ENCODE measurements at regions not wholly inside any gene's neighbourhood (a gene's known extent, or its start where the extent isn't known, plus 50 kb on each side); places are given as distances from the start of the nearest gene placed in this dataset.

DNA sequence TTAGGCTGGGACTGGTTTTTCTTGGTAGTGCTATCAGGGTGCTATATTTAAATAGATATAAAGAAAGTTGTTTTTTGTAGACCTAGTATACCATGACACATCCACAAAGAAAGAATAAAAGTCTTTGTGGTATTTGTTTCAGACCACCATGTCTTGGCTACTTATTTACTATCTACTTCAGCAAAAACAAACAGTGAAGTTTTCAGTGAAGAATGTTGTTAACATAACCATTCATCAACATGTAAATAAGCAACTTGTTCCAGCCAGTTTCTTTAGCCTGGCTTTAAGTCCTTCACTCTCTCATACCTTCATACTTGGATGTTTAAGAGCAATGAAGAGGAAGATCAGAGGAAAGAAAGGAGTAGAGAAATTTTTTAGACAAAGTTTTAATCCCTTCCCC lies 624.1 kb downstream of the CD109 start:
- Histone ChIP-seq H3K27me3 (ENCODE audit: control insufficient read depth in 1 of 2, insufficient read depth in 2 of 2, low read length in 2 of 2) (no peaks in the 10 kb centered on the region), H3K9me3 (ENCODE audit: control insufficient read depth in 1 of 2, low read length in 2 of 2) (peaks cover 0 to 4% of the 10 kb centered on the region in 2 donors), H3K4me3 (ENCODE audit: low read depth in 1 of 2, low read length in 2 of 2) (no peak overlapping the region), H3K4me1 (ENCODE audit: control insufficient read depth in 1 of 2, insufficient read depth in 2 of 2, low read length in 2 of 2) (no peaks in the 10 kb centered on the region), H3K9ac (ENCODE audit: low read depth in 1 of 2, low read length in 2 of 2) (no peak overlapping the region), H3K27ac (ENCODE audit: low read depth, low read length) (peak overlapping the region; percentile 8), H3K36me3 (ENCODE audit: control insufficient read depth in 1 of 2, insufficient read depth in 2 of 2, low read length in 2 of 2) (no peaks in the 10 kb centered on the region)

- Histone ChIP-seq H3K27me3 (ENCODE audit: control insufficient read depth in 1 of 2, insufficient read depth in 2 of 2, low read length in 2 of 2) (no peaks in the 10 kb centered on the region), H3K9ac (ENCODE audit: low read depth in 1 of 2, low read length in 2 of 2) (no peak overlapping the region), H3K4me3 (ENCODE audit: low read depth in 1 of 2, low read length in 2 of 2) (no peak overlapping the region)
Measured at GRCh38 chr6:74319292-74319691, 623.3 kb downstream of the CD109 start.

GRCh38 chr6:74318738-74319137 lies 622.7 kb downstream of the CD109 start:
- Histone ChIP-seq H3K9me3 (ENCODE audit: control insufficient read depth in 1 of 2, low read length in 2 of 2) (peaks cover 0 to 4% of the 10 kb centered on the region in 2 donors), H3K4me1 (ENCODE audit: control insufficient read depth in 1 of 2, insufficient read depth in 2 of 2, low read length in 2 of 2) (no peaks in the 10 kb centered on the region)

More at GRCh38 chr6:74319292-74319691, 623.3 kb downstream of the CD109 start:
- Histone ChIP-seq H3K27ac (ENCODE audit: low read depth, low read length) (no peak overlapping the region), H3K36me3 (ENCODE audit: control insufficient read depth in 1 of 2, insufficient read depth in 2 of 2, low read length in 2 of 2) (no peaks in the 10 kb centered on the region), H3K9me3 (ENCODE audit: control insufficient read depth in 1 of 2, low read length in 2 of 2) (peaks cover 0 to 4% of the 10 kb centered on the region in 2 donors), H3K4me1 (ENCODE audit: control insufficient read depth in 1 of 2, insufficient read depth in 2 of 2, low read length in 2 of 2) (no peaks in the 10 kb centered on the region)

GRCh38 chr6:74312081-74312480 lies 616.1 kb downstream of the CD109 start:
- Histone ChIP-seq H3K9me3 (ENCODE audit: control insufficient read depth in 1 of 2, low read length in 2 of 2) (peaks cover 0 to 3% of the 10 kb centered on the region in 2 donors), H3K27ac (ENCODE audit: low read depth, low read length) (no peak overlapping the region), H3K4me1 (ENCODE audit: control insufficient read depth in 1 of 2, insufficient read depth in 2 of 2, low read length in 2 of 2) (no peaks in the 10 kb centered on the region), H3K9ac (ENCODE audit: low read depth in 1 of 2, low read length in 2 of 2) (no peak overlapping the region), H3K27me3 (ENCODE audit: control insufficient read depth in 1 of 2, insufficient read depth in 2 of 2, low read length in 2 of 2) (no peaks in the 10 kb centered on the region), H3K36me3 (ENCODE audit: control insufficient read depth in 1 of 2, insufficient read depth in 2 of 2, low read length in 2 of 2) (no peaks in the 10 kb centered on the region), H3K4me3 (ENCODE audit: low read depth in 1 of 2, low read length in 2 of 2) (no peak overlapping the region)

More at GRCh38 chr6:74318738-74319137, 622.7 kb downstream of the CD109 start:
- no peaks in the 10 kb centered on the region for H3K27me3 ChIP-seq (ENCODE audit: control insufficient read depth in 1 of 2, insufficient read depth in 2 of 2, low read length in 2 of 2)
- no peak overlapping the region for H3K4me3 ChIP-seq (ENCODE audit: low read depth in 1 of 2, low read length in 2 of 2)
- no peaks in the 10 kb centered on the region for H3K36me3 ChIP-seq (ENCODE audit: control insufficient read depth in 1 of 2, insufficient read depth in 2 of 2, low read length in 2 of 2)
- no peak overlapping the region for H3K27ac ChIP-seq (ENCODE audit: low read depth, low read length)
- no peak overlapping the region for H3K9ac ChIP-seq (ENCODE audit: low read depth in 1 of 2, low read length in 2 of 2)

GRCh38 chr6:74311431-74311830 lies 615.4 kb downstream of the CD109 start:
- H3K9ac ChIP-seq (ENCODE audit: low read depth in 1 of 2, low read length in 2 of 2), result no peak overlapping the region
- no peak overlapping the region for H3K4me3 ChIP-seq (ENCODE audit: low read depth in 1 of 2, low read length in 2 of 2)
- no peak overlapping the region for H3K27ac ChIP-seq (ENCODE audit: low read depth, low read length)
- no peaks in the 10 kb centered on the region for H3K36me3 ChIP-seq (ENCODE audit: control insufficient read depth in 1 of 2, insufficient read depth in 2 of 2, low read length in 2 of 2)
- no peaks in the 10 kb centered on the region for H3K9me3 ChIP-seq (ENCODE audit: control insufficient read depth in 1 of 2, low read length in 2 of 2)
- H3K27me3 ChIP-seq (ENCODE audit: control insufficient read depth in 1 of 2, insufficient read depth in 2 of 2, low read length in 2 of 2), result no peaks in the 10 kb centered on the region
- H3K4me1 ChIP-seq (ENCODE audit: control insufficient read depth in 1 of 2, insufficient read depth in 2 of 2, low read length in 2 of 2), result no peaks in the 10 kb centered on the region

DNA sequence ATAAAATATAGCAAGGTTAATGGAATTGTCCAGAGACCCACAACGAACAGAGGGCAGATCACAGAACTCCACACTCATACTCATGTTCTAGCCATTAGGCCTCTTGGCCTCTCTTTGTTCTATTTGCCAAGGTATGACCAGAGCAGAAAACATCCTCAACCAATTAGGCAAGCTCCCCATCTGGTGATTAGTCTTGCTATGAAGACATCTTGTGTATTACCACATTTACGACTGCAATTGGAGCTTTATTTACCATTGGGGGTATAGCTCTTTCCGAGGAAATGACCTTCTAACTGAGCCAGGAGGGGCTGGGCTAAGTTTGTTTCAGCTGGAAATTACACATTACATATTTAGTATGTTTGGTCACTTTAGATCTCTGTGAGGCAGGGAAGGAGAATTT lies 593.9 kb downstream of the CD109 start:
- Histone ChIP-seq H3K36me3 (ENCODE audit: control insufficient read depth in 1 of 2, insufficient read depth in 2 of 2, low read length in 2 of 2) (no peaks in the 10 kb centered on the region), H3K4me3 (ENCODE audit: low read depth in 1 of 2, low read length in 2 of 2) (no peak overlapping the region), H3K27ac (ENCODE audit: low read depth, low read length) (no peak overlapping the region), H3K27me3 (ENCODE audit: control insufficient read depth in 1 of 2, insufficient read depth in 2 of 2, low read length in 2 of 2) (no peaks in the 10 kb centered on the region), H3K9ac (ENCODE audit: low read depth in 1 of 2, low read length in 2 of 2) (no peak overlapping the region), H3K9me3 (ENCODE audit: control insufficient read depth in 1 of 2, low read length in 2 of 2) (peaks cover 0 to 3% of the 10 kb centered on the region in 2 donors), H3K4me1 (ENCODE audit: control insufficient read depth in 1 of 2, insufficient read depth in 2 of 2, low read length in 2 of 2) (no peaks in the 10 kb centered on the region)

GRCh38 chr6:74287932-74288331 lies 591.9 kb downstream of the CD109 start:
- H3K9me3 ChIP-seq (ENCODE audit: control insufficient read depth in 1 of 2, low read length in 2 of 2), result peaks cover 0 to 3% of the 10 kb centered on the region in 2 donors
- H3K36me3 ChIP-seq (ENCODE audit: control insufficient read depth in 1 of 2, insufficient read depth in 2 of 2, low read length in 2 of 2), result no peaks in the 10 kb centered on the region
- no peaks in the 10 kb centered on the region for H3K27me3 ChIP-seq (ENCODE audit: control insufficient read depth in 1 of 2, insufficient read depth in 2 of 2, low read length in 2 of 2)
- no peak overlapping the region for H3K9ac ChIP-seq (ENCODE audit: low read depth in 1 of 2, low read length in 2 of 2)
- no peak overlapping the region for H3K4me3 ChIP-seq (ENCODE audit: low read depth in 1 of 2, low read length in 2 of 2)
- H3K27ac ChIP-seq (ENCODE audit: low read depth, low read length), result no peak overlapping the region
- no peaks in the 10 kb centered on the region for H3K4me1 ChIP-seq (ENCODE audit: control insufficient read depth in 1 of 2, insufficient read depth in 2 of 2, low read length in 2 of 2)

DNA sequence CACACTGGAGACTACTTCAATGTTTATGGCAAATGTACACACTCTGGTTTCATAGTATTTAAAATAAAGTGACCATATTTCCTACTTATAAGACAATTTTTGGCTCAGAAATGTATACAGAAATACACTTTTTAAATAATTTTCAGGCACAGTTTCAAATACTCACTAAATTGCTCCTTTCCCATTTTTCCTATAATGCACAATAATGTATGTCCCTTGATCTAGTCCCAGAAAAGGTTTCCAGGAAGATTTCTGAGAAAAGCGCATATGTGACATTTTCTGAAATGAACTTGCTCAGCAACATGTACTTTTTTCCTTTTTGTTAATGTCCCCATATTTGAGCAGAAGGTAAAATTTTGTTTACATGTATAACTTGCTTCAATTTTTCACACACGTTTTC lies 591.4 kb downstream of the CD109 start:
- Histone ChIP-seq H3K4me3 (ENCODE audit: low read depth in 1 of 2, low read length in 2 of 2) (no peak overlapping the region), H3K4me1 (ENCODE audit: control insufficient read depth in 1 of 2, insufficient read depth in 2 of 2, low read length in 2 of 2) (no peaks in the 10 kb centered on the region), H3K9ac (ENCODE audit: low read depth in 1 of 2, low read length in 2 of 2) (no peak overlapping the region), H3K27me3 (ENCODE audit: control insufficient read depth in 1 of 2, insufficient read depth in 2 of 2, low read length in 2 of 2) (no peaks in the 10 kb centered on the region), H3K36me3 (ENCODE audit: control insufficient read depth in 1 of 2, insufficient read depth in 2 of 2, low read length in 2 of 2) (no peaks in the 10 kb centered on the region), H3K27ac (ENCODE audit: low read depth, low read length) (no peak overlapping the region), H3K9me3 (ENCODE audit: control insufficient read depth in 1 of 2, low read length in 2 of 2) (no peaks in the 10 kb centered on the region)

DNA sequence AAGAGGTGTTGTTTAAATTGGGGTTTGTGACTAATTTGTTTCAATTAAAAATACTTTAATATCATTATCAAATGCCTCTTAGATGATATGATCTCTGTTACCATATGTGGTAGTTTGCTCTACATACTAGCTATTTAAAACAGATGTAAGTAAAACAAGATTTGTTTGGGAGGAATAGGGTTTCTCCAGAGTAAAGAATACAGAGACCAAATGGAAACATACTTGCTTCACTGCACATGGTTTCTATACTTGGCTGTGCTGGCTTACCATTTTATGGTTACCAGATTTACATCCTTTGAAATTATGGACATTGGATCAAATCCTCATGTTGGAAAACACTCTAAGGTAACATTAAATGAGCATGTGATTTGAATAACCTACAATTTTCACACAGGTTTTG lies 588.3 kb downstream of the CD109 start:
- Histone ChIP-seq H3K36me3 (ENCODE audit: control insufficient read depth in 1 of 2, insufficient read depth in 2 of 2, low read length in 2 of 2) (no peaks in the 10 kb centered on the region), H3K27ac (ENCODE audit: low read depth, low read length) (no peak overlapping the region), H3K4me1 (ENCODE audit: control insufficient read depth in 1 of 2, insufficient read depth in 2 of 2, low read length in 2 of 2) (no peaks in the 10 kb centered on the region), H3K9ac (ENCODE audit: low read depth in 1 of 2, low read length in 2 of 2) (no peak overlapping the region), H3K9me3 (ENCODE audit: control insufficient read depth in 1 of 2, low read length in 2 of 2) (no peaks in the 10 kb centered on the region), H3K27me3 (ENCODE audit: control insufficient read depth in 1 of 2, insufficient read depth in 2 of 2, low read length in 2 of 2) (no peaks in the 10 kb centered on the region), H3K4me3 (ENCODE audit: low read depth in 1 of 2, low read length in 2 of 2) (no peak overlapping the region)

DNA sequence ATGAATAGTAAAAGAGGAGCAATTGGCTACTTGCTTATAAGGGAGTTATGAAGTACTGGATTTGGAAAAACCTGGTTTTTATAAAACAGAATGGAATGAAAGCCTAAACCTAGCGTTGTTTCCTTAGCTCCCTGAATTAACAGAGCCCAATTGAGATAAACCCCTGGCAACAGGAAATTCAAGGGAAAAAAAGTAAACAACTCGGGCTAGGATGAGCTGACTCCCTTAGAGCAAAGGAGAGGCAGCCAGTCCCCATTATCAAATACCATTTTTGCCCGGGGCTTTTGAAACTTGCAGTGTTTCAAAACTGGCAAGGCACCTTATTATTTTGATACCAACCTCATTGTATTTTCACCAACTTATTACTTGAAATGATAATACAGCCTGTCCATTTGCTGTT lies 587.5 kb downstream of the CD109 start:
- H3K27me3 ChIP-seq (ENCODE audit: control insufficient read depth in 1 of 2, insufficient read depth in 2 of 2, low read length in 2 of 2), result no peaks in the 10 kb centered on the region
- no peaks in the 10 kb centered on the region for H3K9me3 ChIP-seq (ENCODE audit: control insufficient read depth in 1 of 2, low read length in 2 of 2)
- H3K36me3 ChIP-seq (ENCODE audit: control insufficient read depth in 1 of 2, insufficient read depth in 2 of 2, low read length in 2 of 2), result no peaks in the 10 kb centered on the region
- H3K27ac ChIP-seq (ENCODE audit: low read depth, low read length), result no peak overlapping the region
- no peaks in the 10 kb centered on the region for H3K4me1 ChIP-seq (ENCODE audit: control insufficient read depth in 1 of 2, insufficient read depth in 2 of 2, low read length in 2 of 2)
- no peak overlapping the region for H3K9ac ChIP-seq (ENCODE audit: low read depth in 1 of 2, low read length in 2 of 2)
- H3K4me3 ChIP-seq (ENCODE audit: low read depth in 1 of 2, low read length in 2 of 2), result no peak overlapping the region

- H3K9ac ChIP-seq (ENCODE audit: low read depth in 1 of 2, low read length in 2 of 2), result no peak overlapping the region
- no peak overlapping the region for H3K27ac ChIP-seq (ENCODE audit: low read depth, low read length)
- H3K9me3 ChIP-seq (ENCODE audit: control insufficient read depth in 1 of 2, low read length in 2 of 2), result no peaks in the 10 kb centered on the region
- no peaks in the 10 kb centered on the region for H3K4me1 ChIP-seq (ENCODE audit: control insufficient read depth in 1 of 2, insufficient read depth in 2 of 2, low read length in 2 of 2)
- no peaks in the 10 kb centered on the region for H3K36me3 ChIP-seq (ENCODE audit: control insufficient read depth in 1 of 2, insufficient read depth in 2 of 2, low read length in 2 of 2)
- no peaks in the 10 kb centered on the region for H3K27me3 ChIP-seq (ENCODE audit: control insufficient read depth in 1 of 2, insufficient read depth in 2 of 2, low read length in 2 of 2)
- H3K4me3 ChIP-seq (ENCODE audit: low read depth in 1 of 2, low read length in 2 of 2), result no peak overlapping the region
Measured at GRCh38 chr6:74282143-74282689, 586.2 kb downstream of the CD109 start.
